Epithelial cell of esophagus (primary cell): ENCODE measurements at regions not wholly inside any gene's neighbourhood (a gene's known extent, or its start where the extent isn't known, plus 50 kb on each side); places are given as distances from the start of the nearest gene placed in this dataset.
"Not testable (repeated sequence)": the region's sequence is repeated elsewhere in the genome, so short reads cannot be mapped to it uniquely, and the experiment has no call there.

Experiments used
- DNase-seq: peaks from one replicate; pipeline ENCODE4 v3.0.0; 2010; ENCODE audit warnings: low read depth
- H3K4me3 ChIP-seq: 2 replicates; pipeline ENCODE4 v1.5.1; 2011; ENCODE audit warnings: mild to moderate bottlenecking, low read length, control low read depth
- CTCF ChIP-seq: IDR thresholded peaks from 2 replicates; pipeline ENCODE4 v1.5.1; 2011; ENCODE audit warnings: low read depth, mild to moderate bottlenecking, low read length, control low read depth, inconsistent platforms; ENCODE audit not compliant: insufficient read depth; ENCODE audit errors: missing control alignments

GRCh38 chr17:21564262-21564661 is 128.1 kb upstream of the KCNJ18 start:
- no peak for DNase-seq
- no peak overlapping the region for H3K4me3 ChIP-seq
- no peak for TF ChIP-seq CTCF

GRCh38 chr17:21564757-21565156 is 127.6 kb upstream of the KCNJ18 start:
- not testable (repeated sequence) for H3K4me3 ChIP-seq, DNase-seq

- not testable (repeated sequence) for H3K4me3 ChIP-seq, DNase-seq
These were observed 121.9 kb upstream of the KCNJ18 start for GRCh38 chr17:21570427-21570826.

- not testable (repeated sequence) for DNase-seq, H3K4me3 ChIP-seq
These were observed 120.2 kb upstream of the KCNJ18 start for GRCh38 chr17:21572148-21572547.

- DNase-seq, H3K4me3 ChIP-seq: not testable (repeated sequence)
These were observed 118.9 kb upstream of the KCNJ18 start for GRCh38 chr17:21573271-21573960.

- TF ChIP-seq CTCF: no peak
- H3K4me3 ChIP-seq: no peak overlapping the region
- peak; percentile 19 for DNase-seq
These were observed 118.2 kb upstream of the KCNJ18 start for GRCh38 chr17:21573961-21574610.

- not testable (repeated sequence) for H3K4me3 ChIP-seq
These were observed 117.6 kb upstream of the KCNJ18 start for GRCh38 chr17:21574611-21575255.

GRCh38 chr17:21578783-21579182 is 113.5 kb upstream of the KCNJ18 start:
- not testable (repeated sequence) for H3K4me3 ChIP-seq, DNase-seq

More at GRCh38 chr17:21574611-21575255, 117.6 kb upstream of the KCNJ18 start:
- not testable (repeated sequence) for DNase-seq

- H3K4me3 ChIP-seq: no peak overlapping the region
These were observed 99.5 kb upstream of the KCNJ18 start for GRCh38 chr17:21592774-21593173.

GRCh38 chr17:21593452-21594105 is 98.7 kb upstream of the KCNJ18 start:
- not testable (repeated sequence) for H3K4me3 ChIP-seq, DNase-seq

More at GRCh38 chr17:21592774-21593173, 99.5 kb upstream of the KCNJ18 start:
- no peak for TF ChIP-seq CTCF
- no peak for DNase-seq
